ENCODE measurements at regions not wholly inside any gene's neighbourhood (a gene's known extent, or its start where the extent isn't known, plus 50 kb on each side); places are given as distances from the start of the nearest gene placed in this dataset.

DNA sequence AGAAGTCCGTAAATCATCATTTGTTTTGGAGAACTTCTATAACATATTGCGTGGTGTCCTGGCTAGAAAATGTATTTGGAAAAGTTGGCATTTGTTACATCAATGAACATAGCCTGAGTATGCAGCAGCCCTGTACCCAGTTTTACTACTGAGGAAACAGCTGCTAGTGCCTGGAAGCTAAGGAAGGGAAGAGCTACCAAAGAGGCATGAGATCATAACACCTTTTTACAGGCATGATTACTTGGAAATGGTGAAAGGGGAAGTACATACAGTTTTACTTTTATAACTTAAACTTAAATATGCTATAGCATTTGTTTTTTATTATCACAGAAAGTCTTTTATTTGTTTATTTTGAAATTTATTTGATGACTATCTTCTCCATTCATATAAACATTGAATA, 128.4 kb upstream of the MC4R start:
- Histone ChIP-seq H3K4me3 (no peak overlapping the region), H3K4me1 (no peaks in the 10 kb centered on the region), H3K27me3 (no peaks in the 10 kb centered on the region), H3K27ac (no peak overlapping the region), H3K36me3 (no peaks in the 10 kb centered on the region), H3K9me3 (no peaks in the 10 kb centered on the region)
- TF ChIP-seq, protein P1, sequence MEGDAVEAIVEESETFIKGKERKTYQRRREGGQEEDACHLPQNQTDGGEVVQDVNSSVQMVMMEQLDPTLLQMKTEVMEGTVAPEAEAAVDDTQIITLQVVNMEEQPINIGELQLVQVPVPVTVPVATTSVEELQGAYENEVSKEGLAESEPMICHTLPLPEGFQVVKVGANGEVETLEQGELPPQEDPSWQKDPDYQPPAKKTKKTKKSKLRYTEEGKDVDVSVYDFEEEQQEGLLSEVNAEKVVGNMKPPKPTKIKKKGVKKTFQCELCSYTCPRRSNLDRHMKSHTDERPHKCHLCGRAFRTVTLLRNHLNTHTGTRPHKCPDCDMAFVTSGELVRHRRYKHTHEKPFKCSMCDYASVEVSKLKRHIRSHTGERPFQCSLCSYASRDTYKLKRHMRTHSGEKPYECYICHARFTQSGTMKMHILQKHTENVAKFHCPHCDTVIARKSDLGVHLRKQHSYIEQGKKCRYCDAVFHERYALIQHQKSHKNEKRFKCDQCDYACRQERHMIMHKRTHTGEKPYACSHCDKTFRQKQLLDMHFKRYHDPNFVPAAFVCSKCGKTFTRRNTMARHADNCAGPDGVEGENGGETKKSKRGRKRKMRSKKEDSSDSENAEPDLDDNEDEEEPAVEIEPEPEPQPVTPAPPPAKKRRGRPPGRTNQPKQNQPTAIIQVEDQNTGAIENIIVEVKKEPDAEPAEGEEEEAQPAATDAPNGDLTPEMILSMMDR (IDR thresholded peaks at IDR 0.05), result no peak
- TF ChIP-seq POLR2A (IDR thresholded peaks at IDR 0.05), result no peak
- TF ChIP-seq POLR2AphosphoS5 (IDR thresholded peaks at IDR 0.05; ENCODE audit: insufficient read depth in 1 of 2, low read depth in 1 of 2), result no peak
- intact Hi-C loops (cut with DNase I), result no loop called here
- DNase-seq (ENCODE audit: extremely low spot score in 2 of 2), result no peak

DNA sequence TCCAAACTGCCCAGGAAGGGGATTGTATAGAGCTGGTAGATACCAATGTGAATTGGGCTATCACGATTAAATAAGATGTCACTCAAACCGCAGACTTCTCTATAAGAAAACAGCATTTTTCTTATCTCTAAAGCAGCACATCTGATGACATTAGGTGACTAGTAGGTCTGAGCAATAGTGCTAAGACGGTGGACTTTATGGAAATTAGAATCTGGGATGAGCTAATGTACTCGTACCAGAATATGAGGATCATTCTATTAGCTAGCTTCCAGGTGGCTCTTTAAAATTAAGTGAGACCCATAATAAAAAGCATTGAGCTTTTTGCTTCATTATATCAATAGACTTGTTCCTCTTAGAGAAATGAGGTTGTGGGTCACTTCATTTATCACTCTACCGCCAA, 130.0 kb upstream of the MC4R start:
- intact Hi-C loops (cut with DNase I), result no loop called here
- Histone ChIP-seq H3K27me3 (no peaks in the 10 kb centered on the region), H3K27ac (no peak overlapping the region), H3K4me3 (no peak overlapping the region), H3K36me3 (no peaks in the 10 kb centered on the region), H3K9me3 (no peaks in the 10 kb centered on the region), H3K4me1 (no peaks in the 10 kb centered on the region)
- TF ChIP-seq POLR2AphosphoS5 (IDR thresholded peaks at IDR 0.05; ENCODE audit: insufficient read depth in 1 of 2, low read depth in 1 of 2) (no peak), POLR2A (IDR thresholded peaks at IDR 0.05) (no peak)
- no peak for DNase-seq (ENCODE audit: extremely low spot score in 2 of 2)

DNA sequence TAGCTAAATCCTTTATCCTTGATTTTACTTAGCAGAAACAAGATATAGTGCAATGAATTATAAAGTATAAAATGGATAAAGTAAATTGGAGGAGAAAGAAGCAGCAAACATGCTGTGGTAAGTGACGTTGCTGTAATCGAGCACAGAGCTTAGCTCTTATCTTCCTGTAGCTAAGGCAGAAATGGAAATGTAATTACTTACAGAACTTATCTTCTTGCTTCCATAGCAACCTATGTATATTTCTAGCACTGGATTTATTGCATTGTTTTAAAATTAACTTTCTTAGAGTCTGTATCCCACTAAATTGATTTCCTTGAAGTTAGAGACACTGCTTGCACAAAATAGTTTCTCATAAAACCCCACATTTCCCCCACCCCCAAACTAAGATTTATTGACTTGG, 130.6 kb upstream of the MC4R start:
- Histone ChIP-seq H3K4me1 (no peaks in the 10 kb centered on the region), H3K27me3 (no peaks in the 10 kb centered on the region), H3K4me3 (no peak overlapping the region), H3K36me3 (no peaks in the 10 kb centered on the region), H3K27ac (no peak overlapping the region), H3K9me3 (no peaks in the 10 kb centered on the region)
- TF ChIP-seq POLR2AphosphoS5 (IDR thresholded peaks at IDR 0.05; ENCODE audit: insufficient read depth in 1 of 2, low read depth in 1 of 2) (no peak), POLR2A (IDR thresholded peaks at IDR 0.05) (no peak)
- TF ChIP-seq, protein P1 (IDR thresholded peaks at IDR 0.05), result no peak
- DNase-seq (ENCODE audit: extremely low spot score in 2 of 2), result no peak
- intact Hi-C loops (cut with DNase I), result no loop called here

DNA sequence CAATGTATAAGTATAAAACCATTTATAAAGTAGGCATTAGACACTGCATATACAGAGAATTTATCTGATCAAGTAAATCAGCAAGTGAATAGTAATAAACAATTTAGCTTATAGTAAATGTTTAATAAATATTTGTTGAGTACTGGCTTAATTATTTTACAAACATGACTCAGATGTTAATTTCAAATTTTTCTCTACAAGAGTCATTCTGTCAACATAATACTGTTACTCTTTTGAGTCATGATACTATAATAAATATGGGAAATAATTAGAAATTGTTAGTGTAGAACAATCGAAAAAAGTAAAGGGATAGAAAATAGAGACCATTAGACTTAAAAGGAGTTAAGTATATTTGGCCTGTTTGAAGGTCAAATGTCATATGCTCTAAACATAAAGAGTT, 133.6 kb upstream of the MC4R start:
- H3K27me3 ChIP-seq, result no peaks in the 10 kb centered on the region
- TF ChIP-seq POLR2AphosphoS5 (IDR thresholded peaks at IDR 0.05; ENCODE audit: insufficient read depth in 1 of 2, low read depth in 1 of 2) (no peak), POLR2A (IDR thresholded peaks at IDR 0.05) (no peak)
- no peak for DNase-seq (ENCODE audit: extremely low spot score in 2 of 2)
- no peaks in the 10 kb centered on the region for H3K4me1 ChIP-seq
- no peaks in the 10 kb centered on the region for H3K36me3 ChIP-seq
- H3K9me3 ChIP-seq, result no peaks in the 10 kb centered on the region
- intact Hi-C loops (cut with DNase I), result loop anchor here (5.0 kb wide), 1 partner anchor 1266 kb away; no protein-coding TSS in a partner anchor
- H3K4me3 ChIP-seq, result no peak overlapping the region
- H3K27ac ChIP-seq, result no peak overlapping the region

DNA sequence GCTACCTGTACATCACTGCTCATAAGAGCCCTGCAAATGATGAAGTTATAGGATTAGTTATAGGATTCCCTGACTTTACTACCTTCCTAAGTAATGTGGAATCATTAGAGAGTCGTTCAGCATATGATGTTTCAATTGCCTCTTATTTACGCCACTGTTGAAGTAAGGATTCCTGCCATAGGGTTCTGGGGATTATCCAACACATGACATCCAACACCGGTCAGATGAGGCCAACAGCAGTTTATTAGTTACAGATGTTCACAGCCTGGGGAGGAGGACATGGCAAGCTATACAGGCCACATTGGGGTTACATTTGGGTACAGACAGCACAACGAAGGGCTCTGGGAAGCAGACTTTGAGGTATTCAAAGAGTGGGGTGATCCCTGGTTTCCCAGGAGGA, 134.1 kb upstream of the MC4R start:
- intact Hi-C loops (cut with DNase I), result loop anchor here (5.0 kb wide), 1 partner anchor 1266 kb away; no protein-coding TSS in a partner anchor
- H3K4me3 ChIP-seq, result no peak overlapping the region
- no peaks in the 10 kb centered on the region for H3K36me3 ChIP-seq
- H3K9me3 ChIP-seq, result no peaks in the 10 kb centered on the region
- no peaks in the 10 kb centered on the region for H3K27me3 ChIP-seq
- DNase-seq (ENCODE audit: extremely low spot score in 2 of 2), result no peak
- H3K27ac ChIP-seq, result no peak overlapping the region
- TF ChIP-seq POLR2AphosphoS5 (IDR thresholded peaks at IDR 0.05; ENCODE audit: insufficient read depth in 1 of 2, low read depth in 1 of 2) (no peak), POLR2A (IDR thresholded peaks at IDR 0.05) (no peak)
- TF ChIP-seq, protein P1 (IDR thresholded peaks at IDR 0.05), result no peak
- H3K4me1 ChIP-seq, result no peaks in the 10 kb centered on the region

DNA sequence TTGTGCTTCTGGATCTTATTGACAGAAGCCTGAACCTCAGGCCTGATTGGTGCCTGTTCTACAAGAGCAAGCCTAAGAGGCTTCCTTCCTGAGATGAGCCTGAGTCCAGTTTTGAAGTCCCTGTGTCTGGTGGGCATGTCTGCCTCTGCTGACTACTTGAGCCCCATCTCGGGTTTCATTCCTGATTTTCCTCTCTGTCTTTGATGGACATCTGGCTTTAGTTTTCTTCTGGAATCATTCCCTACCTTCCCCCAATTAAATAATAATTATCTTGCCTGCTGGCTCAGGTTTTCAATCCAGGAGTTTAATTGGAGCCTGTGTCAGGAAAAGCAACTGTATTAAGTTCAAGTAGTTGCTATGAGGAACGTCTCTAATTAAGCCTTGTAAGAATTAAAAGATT, 135.5 kb upstream of the MC4R start:
- Histone ChIP-seq H3K36me3 (no peaks in the 10 kb centered on the region), H3K27ac (no peak overlapping the region), H3K27me3 (no peaks in the 10 kb centered on the region), H3K4me1 (no peaks in the 10 kb centered on the region), H3K9me3 (no peaks in the 10 kb centered on the region), H3K4me3 (no peak overlapping the region)
- intact Hi-C loops (cut with DNase I), result loop anchor here (5.0 kb wide), 1 partner anchor 1264 kb away; no protein-coding TSS in a partner anchor
- no peak for DNase-seq (ENCODE audit: extremely low spot score in 2 of 2)
- TF ChIP-seq, protein P1 (IDR thresholded peaks at IDR 0.05), result no peak
- TF ChIP-seq POLR2A (IDR thresholded peaks at IDR 0.05) (no peak), POLR2AphosphoS5 (IDR thresholded peaks at IDR 0.05; ENCODE audit: insufficient read depth in 1 of 2, low read depth in 1 of 2) (no peak)
